ENCODE measurements at regions not wholly inside any gene's neighbourhood (a gene's known extent, or its start where the extent isn't known, plus 50 kb on each side); places are given as distances from the start of the nearest gene placed in this dataset.
"Not testable (repeated sequence)": the region's sequence is repeated elsewhere in the genome, so short reads cannot be mapped to it uniquely, and the experiment has no call there.

- H3K36me3 ChIP-seq (ENCODE audit: insufficient read depth, low read length), result no peaks in the 10 kb centered on the region
Measured at GRCh38 chr7:115221456-115221855, 299.6 kb downstream of the MDFIC start.

GRCh38 chr7:115218076-115218475 lies 296.2 kb downstream of the MDFIC start:
- Histone ChIP-seq H3K36me3 (ENCODE audit: insufficient read depth, low read length) (no peaks in the 10 kb centered on the region), H3K9ac (ENCODE audit: low read depth, low read length) (no peak overlapping the region), H3K4me1 (ENCODE audit: insufficient read depth, low read length) (no peaks in the 10 kb centered on the region), H3K9me3 (ENCODE audit: control insufficient read depth, insufficient read depth, low read length) (no peaks in the 10 kb centered on the region)

More at GRCh38 chr7:115221456-115221855, 299.6 kb downstream of the MDFIC start:
- Histone ChIP-seq H3K9ac (ENCODE audit: low read depth, low read length) (no peak overlapping the region), H3K9me3 (ENCODE audit: control insufficient read depth, insufficient read depth, low read length) (no peaks in the 10 kb centered on the region), H3K4me1 (ENCODE audit: insufficient read depth, low read length) (peaks cover 14% of the 10 kb centered on the region)

- Histone ChIP-seq H3K9ac (ENCODE audit: low read depth, low read length) (no peak overlapping the region), H3K4me1 (ENCODE audit: insufficient read depth, low read length) (no peaks in the 10 kb centered on the region), H3K36me3 (ENCODE audit: insufficient read depth, low read length) (no peaks in the 10 kb centered on the region), H3K9me3 (ENCODE audit: control insufficient read depth, insufficient read depth, low read length) (no peaks in the 10 kb centered on the region)
Measured at GRCh38 chr7:115217373-115217772, 295.5 kb downstream of the MDFIC start.

GRCh38 chr7:115216652-115217051 lies 294.8 kb downstream of the MDFIC start:
- Histone ChIP-seq H3K9me3 (ENCODE audit: control insufficient read depth, insufficient read depth, low read length) (no peaks in the 10 kb centered on the region), H3K36me3 (ENCODE audit: insufficient read depth, low read length) (no peaks in the 10 kb centered on the region), H3K4me1 (ENCODE audit: insufficient read depth, low read length) (no peaks in the 10 kb centered on the region), H3K9ac (ENCODE audit: low read depth, low read length) (no peak overlapping the region)

- H3K9me3 ChIP-seq (ENCODE audit: control insufficient read depth, insufficient read depth, low read length), result peaks cover 8% of the 10 kb centered on the region
- no peak overlapping the region for H3K9ac ChIP-seq (ENCODE audit: low read depth, low read length)
- no peaks in the 10 kb centered on the region for H3K36me3 ChIP-seq (ENCODE audit: insufficient read depth, low read length)
- no peaks in the 10 kb centered on the region for H3K4me1 ChIP-seq (ENCODE audit: insufficient read depth, low read length)
Measured at GRCh38 chr7:115211171-115211570, 289.3 kb downstream of the MDFIC start.

- H3K4me1 ChIP-seq (ENCODE audit: insufficient read depth, low read length), result no peaks in the 10 kb centered on the region
- no peaks in the 10 kb centered on the region for H3K36me3 ChIP-seq (ENCODE audit: insufficient read depth, low read length)
- H3K9ac ChIP-seq (ENCODE audit: low read depth, low read length), result no peak overlapping the region
- peaks cover 12% of the 10 kb centered on the region for H3K9me3 ChIP-seq (ENCODE audit: control insufficient read depth, insufficient read depth, low read length)
Measured at GRCh38 chr7:115210552-115210951, 288.7 kb downstream of the MDFIC start.

GRCh38 chr7:115208710-115209560 lies 287.0 kb downstream of the MDFIC start:
- Histone ChIP-seq H3K9ac (ENCODE audit: low read depth, low read length) (no peak overlapping the region), H3K36me3 (ENCODE audit: insufficient read depth, low read length) (no peaks in the 10 kb centered on the region), H3K4me1 (ENCODE audit: insufficient read depth, low read length) (no peaks in the 10 kb centered on the region), H3K9me3 (ENCODE audit: control insufficient read depth, insufficient read depth, low read length) (peaks cover 12% of the 10 kb centered on the region)

GRCh38 chr7:115206374-115206773 lies 284.5 kb downstream of the MDFIC start:
- H3K36me3 ChIP-seq (ENCODE audit: insufficient read depth, low read length); H3K9ac ChIP-seq (ENCODE audit: low read depth, low read length); H3K4me1 ChIP-seq (ENCODE audit: insufficient read depth, low read length): not testable (repeated sequence)
- peaks cover 12% of the 10 kb centered on the region for H3K9me3 ChIP-seq (ENCODE audit: control insufficient read depth, insufficient read depth, low read length)

- Histone ChIP-seq H3K9ac (ENCODE audit: low read depth, low read length) (no peak overlapping the region), H3K9me3 (ENCODE audit: control insufficient read depth, insufficient read depth, low read length) (no peaks in the 10 kb centered on the region), H3K4me1 (ENCODE audit: insufficient read depth, low read length) (no peaks in the 10 kb centered on the region), H3K36me3 (ENCODE audit: insufficient read depth, low read length) (no peaks in the 10 kb centered on the region)
Measured at GRCh38 chr7:115198143-115198542, 276.2 kb downstream of the MDFIC start.

- Histone ChIP-seq H3K36me3 (ENCODE audit: insufficient read depth, low read length) (no peaks in the 10 kb centered on the region), H3K9ac (ENCODE audit: low read depth, low read length) (no peak overlapping the region), H3K4me1 (ENCODE audit: insufficient read depth, low read length) (no peaks in the 10 kb centered on the region), H3K9me3 (ENCODE audit: control insufficient read depth, insufficient read depth, low read length) (no peaks in the 10 kb centered on the region)
Measured at GRCh38 chr7:115195208-115195607, 273.3 kb downstream of the MDFIC start.

- Histone ChIP-seq H3K9me3 (ENCODE audit: control insufficient read depth, insufficient read depth, low read length) (no peaks in the 10 kb centered on the region), H3K36me3 (ENCODE audit: insufficient read depth, low read length) (no peaks in the 10 kb centered on the region)
Measured at GRCh38 chr7:115191526-115191925, 269.6 kb downstream of the MDFIC start.

GRCh38 chr7:115183431-115184057 lies 261.6 kb downstream of the MDFIC start:
- Histone ChIP-seq H3K36me3 (ENCODE audit: insufficient read depth, low read length) (no peaks in the 10 kb centered on the region), H3K9ac (ENCODE audit: low read depth, low read length) (no peak overlapping the region), H3K4me1 (ENCODE audit: insufficient read depth, low read length) (no peaks in the 10 kb centered on the region), H3K9me3 (ENCODE audit: control insufficient read depth, insufficient read depth, low read length) (no peaks in the 10 kb centered on the region)

More at GRCh38 chr7:115191526-115191925, 269.6 kb downstream of the MDFIC start:
- Histone ChIP-seq H3K4me1 (ENCODE audit: insufficient read depth, low read length) (no peaks in the 10 kb centered on the region), H3K9ac (ENCODE audit: low read depth, low read length) (no peak overlapping the region)

GRCh38 chr7:115178835-115179234 lies 256.9 kb downstream of the MDFIC start:
- Histone ChIP-seq H3K36me3 (ENCODE audit: insufficient read depth, low read length) (no peaks in the 10 kb centered on the region), H3K9me3 (ENCODE audit: control insufficient read depth, insufficient read depth, low read length) (no peaks in the 10 kb centered on the region), H3K4me1 (ENCODE audit: insufficient read depth, low read length) (no peaks in the 10 kb centered on the region), H3K9ac (ENCODE audit: low read depth, low read length) (no peak overlapping the region)

GRCh38 chr7:115177823-115178222 lies 255.9 kb downstream of the MDFIC start:
- Histone ChIP-seq H3K9me3 (ENCODE audit: control insufficient read depth, insufficient read depth, low read length) (no peaks in the 10 kb centered on the region), H3K9ac (ENCODE audit: low read depth, low read length) (no peak overlapping the region), H3K36me3 (ENCODE audit: insufficient read depth, low read length) (no peaks in the 10 kb centered on the region), H3K4me1 (ENCODE audit: insufficient read depth, low read length) (no peaks in the 10 kb centered on the region)

- H3K9ac ChIP-seq (ENCODE audit: low read depth, low read length), result no peak overlapping the region
- no peaks in the 10 kb centered on the region for H3K9me3 ChIP-seq (ENCODE audit: control insufficient read depth, insufficient read depth, low read length)
- H3K36me3 ChIP-seq (ENCODE audit: insufficient read depth, low read length), result no peaks in the 10 kb centered on the region
- no peaks in the 10 kb centered on the region for H3K4me1 ChIP-seq (ENCODE audit: insufficient read depth, low read length)
Measured at GRCh38 chr7:115177103-115177502, 255.2 kb downstream of the MDFIC start.

Measured in ES-I3 (cell line).